DMS 273 treated with DMSO at 0.1 percent for 48 hours (cell line): ENCODE measurements at regions not wholly inside any gene's neighbourhood (a gene's known extent, or its start where the extent isn't known, plus 50 kb on each side); places are given as distances from the start of the nearest gene placed in this dataset.

Source experiments
- DNase-seq: peaks from one replicate; lab custom pipeline; 2025; lab: John Stamatoyannopoulos, UW

DNA sequence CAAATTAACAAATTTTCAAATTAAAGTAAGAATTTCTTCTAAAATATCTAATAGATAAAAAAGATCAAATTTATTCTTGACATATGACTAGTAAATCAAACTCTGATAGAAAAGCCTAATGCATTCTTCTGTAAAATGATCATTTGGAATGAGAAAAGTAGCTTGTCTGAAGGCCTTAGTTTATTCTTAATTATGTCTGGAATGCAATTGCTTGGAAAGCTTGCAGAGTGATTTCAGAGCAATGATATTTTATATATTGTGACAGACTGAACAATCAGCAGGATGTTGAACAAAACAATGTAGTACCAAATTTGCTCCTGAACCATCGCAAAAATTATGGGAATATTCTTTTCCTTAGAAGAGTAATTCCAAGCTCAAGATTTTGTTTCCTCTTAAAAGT, 789.6 kb upstream of the NOVA1 start:
- DNase-seq: no peak

- no peak for DNase-seq
Observed at GRCh38 chr14:27389402-27389801, 791.6 kb upstream of the NOVA1 start.

- DNase-seq: no peak
Observed at GRCh38 chr14:27390155-27390554, 792.3 kb upstream of the NOVA1 start.

DNA sequence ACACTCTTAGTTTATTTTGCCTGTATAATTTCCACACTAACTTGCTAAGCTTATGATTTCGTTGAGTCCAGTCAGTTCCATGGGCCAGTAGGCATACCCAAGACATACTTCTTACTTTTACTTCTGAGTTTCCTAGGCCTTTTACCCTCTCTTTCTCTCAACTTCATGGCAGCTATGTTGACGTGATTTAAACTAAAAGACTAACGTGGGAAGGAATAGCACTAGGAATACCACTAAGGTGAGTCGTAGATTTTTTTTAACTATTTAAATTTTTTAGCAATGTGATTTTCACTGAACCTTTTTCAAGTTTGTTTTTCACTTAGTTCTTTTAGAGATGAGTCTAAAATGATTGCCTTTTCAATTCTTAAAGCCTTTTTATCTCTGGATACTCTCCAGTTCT, 793.5 kb upstream of the NOVA1 start:
- DNase-seq: no peak

- no peak for DNase-seq
Observed at GRCh38 chr14:27392153-27392552, 794.3 kb upstream of the NOVA1 start.

- DNase-seq: no peak
Observed at GRCh38 chr14:27409944-27410343, 812.1 kb upstream of the NOVA1 start.

DNA sequence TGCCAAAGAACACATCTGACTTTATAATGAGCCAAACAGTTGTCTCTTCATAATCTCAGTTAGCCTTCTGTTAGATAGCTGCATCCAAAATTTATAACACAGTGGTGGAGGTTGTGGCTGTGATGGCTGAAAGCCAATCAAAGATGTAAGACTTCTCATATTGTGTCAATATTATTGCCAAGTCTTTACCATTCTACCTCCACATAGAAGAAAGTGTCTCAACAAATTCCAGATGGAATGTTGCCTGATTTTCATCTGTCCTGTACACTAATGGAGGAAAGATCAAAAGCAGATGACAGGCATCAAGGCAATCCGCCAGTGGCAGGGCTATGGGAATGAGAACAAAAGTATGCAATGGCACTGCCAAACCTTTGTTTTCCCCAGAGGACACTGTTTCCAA, 813.1 kb upstream of the NOVA1 start:
- DNase-seq: no peak

DNA sequence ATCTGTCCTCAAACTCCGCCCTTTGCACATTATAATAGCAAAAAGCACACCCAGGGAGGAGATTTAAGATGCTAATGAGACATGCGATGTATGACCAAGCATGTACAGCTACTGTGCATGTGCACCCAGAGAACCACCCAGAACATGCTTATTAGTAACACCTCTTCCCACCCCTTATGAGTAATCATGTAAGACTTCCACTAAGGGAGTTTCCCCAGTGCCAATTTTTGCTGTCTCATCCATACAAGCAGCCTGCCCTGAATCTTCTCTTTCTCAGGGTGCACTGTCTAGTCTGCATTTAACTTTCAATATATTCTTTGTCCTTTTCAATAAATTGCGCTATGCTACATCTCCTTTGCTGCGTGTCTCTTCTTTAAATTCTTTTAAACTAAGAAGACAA, 830.0 kb upstream of the NOVA1 start:
- no peak for DNase-seq

DNA sequence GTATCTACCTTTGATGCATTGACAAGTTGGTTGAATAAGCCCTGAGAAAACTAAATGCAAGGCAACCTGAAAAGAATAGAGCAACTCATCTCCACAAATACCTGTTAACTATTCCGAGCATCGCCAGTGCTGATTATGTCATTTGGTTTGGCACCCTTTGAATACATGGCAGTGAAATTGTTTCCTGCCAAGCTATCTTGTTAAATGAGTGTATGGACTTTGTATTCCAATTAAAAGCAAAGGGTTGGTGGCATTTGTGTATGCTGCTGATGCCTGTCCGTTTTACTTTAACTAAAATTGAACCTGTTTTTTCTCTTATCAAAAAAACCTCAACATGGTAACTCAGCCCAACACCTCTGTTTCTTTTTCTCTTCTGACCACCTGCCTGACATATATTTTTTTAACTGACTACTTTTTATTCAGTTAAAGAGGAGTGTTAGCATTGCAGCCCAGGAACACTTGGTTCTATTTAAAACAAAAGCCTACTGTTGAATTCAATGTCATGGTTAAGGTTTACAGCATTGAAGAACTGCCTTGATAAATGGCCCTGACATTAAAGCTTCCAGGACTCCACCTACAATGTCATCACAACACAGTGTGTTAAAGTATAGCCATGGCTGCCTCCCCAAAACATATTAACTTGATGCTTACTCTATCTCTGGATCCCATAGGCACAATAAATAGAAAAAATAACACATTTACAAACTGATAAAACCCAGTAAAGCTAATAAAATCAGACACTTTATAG, 838.3 kb upstream of the NOVA1 start:
- DNase-seq: no peak

DNA sequence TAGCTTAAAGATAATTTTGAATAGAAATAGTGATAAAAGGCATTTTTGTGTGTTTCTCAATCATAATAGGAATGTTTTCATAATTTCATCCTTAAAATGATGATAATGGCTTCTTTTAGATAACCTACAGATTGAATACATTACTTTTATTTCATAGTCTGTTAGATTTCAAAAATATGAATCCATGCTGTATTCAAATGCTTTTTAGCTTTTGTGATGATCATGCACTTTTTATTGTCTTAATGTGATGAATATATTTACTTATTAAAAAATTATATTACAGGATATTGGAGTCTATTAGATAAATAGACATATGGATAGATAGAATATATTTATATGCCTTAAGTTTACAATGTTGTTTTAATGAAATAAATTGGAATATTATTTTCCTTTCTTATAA, 886.8 kb upstream of the NOVA1 start:
- DNase-seq: no peak

- DNase-seq: no peak
Observed at GRCh38 chr14:27485193-27485592, 887.4 kb upstream of the NOVA1 start.

DNA sequence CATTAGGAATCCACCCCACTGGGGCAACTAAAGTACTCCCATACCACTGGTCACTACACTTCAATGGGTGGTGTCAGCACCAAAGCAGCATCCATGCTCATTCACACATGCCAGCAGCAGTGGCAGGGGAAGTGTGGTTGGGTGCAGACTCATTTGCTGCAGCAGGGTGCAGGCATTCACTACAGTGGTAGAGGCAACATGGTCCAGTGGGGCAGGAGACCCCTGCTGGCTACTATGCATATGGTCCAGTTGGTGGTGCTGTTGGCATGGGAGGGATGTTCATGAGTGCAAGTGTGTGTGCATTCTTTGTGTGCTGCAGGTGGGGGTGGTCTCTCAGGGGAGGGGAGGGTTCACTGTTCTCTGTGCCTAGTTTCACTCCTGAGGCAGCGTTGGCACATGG, 908.4 kb upstream of the NOVA1 start:
- DNase-seq: no peak

GRCh38 chr14:27528328-27528727, 930.5 kb upstream of the NOVA1 start:
- DNase-seq: peak; percentile 0

DNA sequence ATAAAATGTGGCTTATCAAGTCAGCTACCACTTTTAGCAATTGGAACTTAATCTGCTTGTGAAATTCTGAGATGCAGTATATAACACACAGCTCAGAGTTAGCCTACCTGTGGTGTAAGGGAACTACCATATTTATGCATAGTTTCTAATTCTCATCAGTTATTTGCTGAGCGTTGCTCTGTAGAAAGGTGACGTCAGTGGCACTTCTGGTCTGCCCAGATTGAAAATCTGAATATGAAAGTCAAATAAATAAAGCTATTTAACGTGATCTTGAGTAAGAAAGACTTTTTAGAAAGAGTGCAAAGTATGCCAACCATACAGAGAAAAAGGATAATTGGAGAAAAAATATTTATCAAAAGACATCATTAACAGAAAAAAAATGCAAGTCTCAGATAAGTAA, 938.9 kb upstream of the NOVA1 start:
- no peak for DNase-seq

DNA sequence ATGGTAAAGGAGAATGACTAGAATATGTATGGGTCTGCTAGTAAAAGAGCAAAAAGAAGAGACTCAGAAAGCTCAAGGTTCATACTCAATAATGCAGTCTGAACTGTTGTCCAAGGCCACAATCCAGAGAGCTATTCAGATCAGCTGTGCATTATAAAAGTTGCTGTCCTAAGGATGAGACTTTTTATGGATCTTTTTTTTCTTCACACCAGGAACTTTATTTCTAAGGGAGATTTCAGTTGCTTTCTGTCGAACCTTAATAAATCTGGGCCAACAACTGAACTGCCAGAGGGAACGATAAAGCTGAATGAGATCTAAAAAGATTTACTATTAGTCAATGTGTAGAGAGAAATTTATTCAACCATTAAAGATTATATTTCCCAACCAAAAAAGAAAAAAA, 948.3 kb upstream of the NOVA1 start:
- DNase-seq: no peak

DNA sequence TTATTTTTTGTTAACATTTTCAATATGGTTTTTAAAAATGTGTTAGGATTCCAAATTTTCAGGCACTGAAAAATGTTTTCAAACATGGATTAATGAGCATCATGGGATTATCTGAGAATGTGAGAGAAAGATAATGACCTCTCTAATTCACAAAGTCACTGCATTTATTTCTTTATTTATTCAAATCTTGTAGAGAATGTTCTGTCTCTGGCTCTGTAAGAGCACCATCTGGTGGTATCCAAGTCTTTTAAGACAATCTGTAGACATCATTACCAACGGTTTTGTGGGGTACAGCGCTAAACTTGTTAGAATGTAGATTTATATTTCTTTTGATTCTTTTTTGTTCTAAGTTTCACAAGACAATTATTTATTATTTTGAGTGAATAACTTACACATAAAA, 956.0 kb upstream of the NOVA1 start:
- no peak for DNase-seq

- no peak for DNase-seq
Observed at GRCh38 chr14:27557445-27557844, 959.6 kb upstream of the NOVA1 start.

- no peak for DNase-seq
Observed at GRCh38 chr14:27559848-27560247, 962.0 kb upstream of the NOVA1 start.

- DNase-seq: no peak
Observed at GRCh38 chr14:27566843-27567382, 969.1 kb upstream of the NOVA1 start.

GRCh38 chr14:27573018-27573417, 975.2 kb upstream of the NOVA1 start:
- DNase-seq: no peak

DNA sequence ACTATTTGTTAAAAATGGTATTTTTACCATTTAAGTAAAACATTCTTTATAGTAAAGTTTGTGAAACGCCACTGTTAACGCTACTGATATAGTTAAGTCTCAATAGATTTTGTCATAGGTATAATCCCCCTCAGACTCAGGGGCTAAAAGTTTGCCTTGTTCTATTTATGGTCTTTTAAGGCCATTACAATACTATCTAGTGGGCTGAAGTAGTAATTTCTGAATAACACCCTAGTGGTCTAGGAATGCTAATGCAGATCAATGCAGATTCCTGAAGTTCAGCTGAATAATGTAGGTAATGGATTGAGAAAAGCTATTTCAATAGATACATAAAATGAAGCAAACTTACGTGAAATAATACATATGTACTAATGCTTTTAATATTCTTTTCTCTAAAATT, 989.3 kb upstream of the NOVA1 start:
- no peak for DNase-seq

GRCh38 chr14:27605282-27605681, 1007.4 kb upstream of the NOVA1 start:
- DNase-seq: no peak

DNA sequence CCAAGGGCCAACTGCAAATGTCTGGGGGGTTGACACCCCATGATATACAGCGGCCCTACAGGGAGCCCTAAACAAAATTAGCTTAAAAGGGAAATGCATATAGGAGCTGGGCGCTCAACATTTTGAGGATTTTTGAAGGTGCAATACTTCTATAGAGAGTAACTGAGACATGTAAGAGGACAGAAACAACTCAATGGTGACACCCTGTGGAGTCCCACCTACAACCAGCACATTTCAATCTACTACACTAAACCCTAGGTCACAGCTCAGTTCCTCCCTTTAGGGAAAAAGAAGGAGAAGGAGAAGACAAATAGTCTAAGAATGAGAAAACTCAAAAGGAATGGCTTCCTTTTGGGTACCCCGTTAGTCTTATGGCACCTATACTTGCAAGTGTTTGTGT, 1010.5 kb upstream of the NOVA1 start:
- DNase-seq: no peak

DNA sequence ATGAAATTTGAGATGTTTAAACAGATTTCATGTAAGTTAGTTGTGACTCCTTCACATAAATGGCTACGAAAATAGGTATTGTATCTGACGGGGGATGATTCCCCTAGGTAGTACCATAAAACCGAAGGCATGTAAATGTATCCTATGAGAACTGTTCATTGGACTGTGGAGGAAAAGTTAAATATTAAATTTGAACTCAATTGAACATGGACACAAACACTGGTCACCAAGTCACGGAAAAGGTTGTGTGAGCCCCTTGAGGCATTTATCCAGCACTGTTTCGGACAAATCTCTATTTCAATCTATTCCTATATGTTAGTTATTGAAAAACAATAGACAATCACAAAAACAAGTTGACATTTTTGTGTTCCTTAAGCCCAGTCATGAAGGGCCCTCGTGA, 1014.3 kb upstream of the NOVA1 start:
- no peak for DNase-seq
